Liver (tissue), 3 donors: ENCODE measurements at regions not wholly inside any gene's neighbourhood (a gene's known extent, or its start where the extent isn't known, plus 50 kb on each side); places are given as distances from the start of the nearest gene placed in this dataset.

ENCODE experiments used
- FOXA2 ChIP-seq: IDR thresholded peaks from 2 replicates; pipeline ENCODE4 v1.6.1; 2016; ENCODE audit warnings: antibody characterized with exemption
- GABPA ChIP-seq, 2 donors: IDR thresholded peaks in 1 of 2; conservative IDR thresholded peaks in 1 of 2; 2 replicates each; pipeline ENCODE4 v1.6.1; 2016; ENCODE audit warnings: antibody characterized with exemption in 2 of 2, mild to moderate bottlenecking in 1 of 2, moderate library complexity in 1 of 2
- HNF4A ChIP-seq, 2 donors: conservative IDR thresholded peaks; 2 replicates each; pipeline ENCODE4 v1.6.1; 2016; ENCODE audit warnings: antibody characterized with exemption in 2 of 2, mild to moderate bottlenecking in 2 of 2
- NR2F2 ChIP-seq: IDR thresholded peaks from 2 replicates; pipeline ENCODE4 v1.6.1; 2016; ENCODE audit warnings: antibody characterized with exemption
- RAD21 ChIP-seq, 2 donors: IDR thresholded peaks; 2 replicates each; pipeline ENCODE4 v1.6.1; 2016; ENCODE audit warnings: antibody characterized with exemption in 2 of 2, mild to moderate bottlenecking in 2 of 2
- TAF1 ChIP-seq: conservative IDR thresholded peaks from 2 replicates; pipeline ENCODE4 v1.6.1; 2016; ENCODE audit warnings: antibody characterized with exemption, mild to moderate bottlenecking
- YY1 ChIP-seq: IDR thresholded peaks from 2 replicates; pipeline ENCODE4 v1.6.1; 2016; ENCODE audit warnings: antibody characterized with exemption, mild to moderate bottlenecking
- TF ChIP-seq, protein P1 (sequence below): fragments of 150-350 bp; IDR thresholded peaks from 2 replicates; pipeline ENCODE4 v1.5.1; 2017; ENCODE audit warnings: improper control_type of control experiment, low read depth, low read length; ENCODE audit not compliant: missing input control
- TF ChIP-seq, protein P2 (sequence below): IDR thresholded peaks from 2 replicates; pipeline ENCODE4 v1.6.1; 2016; ENCODE audit warnings: antibody characterized with exemption
- TF ChIP-seq, protein P3 (sequence below): IDR thresholded peaks from 2 replicates; pipeline ENCODE4 v1.6.1; 2016; ENCODE audit warnings: antibody characterized with exemption
- TF ChIP-seq, protein P4 (sequence below): IDR thresholded peaks from 2 replicates; pipeline ENCODE4 v1.6.1; 2016; ENCODE audit warnings: antibody characterized with exemption
- TF ChIP-seq, protein P5 (sequence below): IDR thresholded peaks from 2 replicates; pipeline ENCODE4 v1.6.1; 2016; ENCODE audit warnings: antibody characterized with exemption, mild to moderate bottlenecking
- donor health status: healthy.
- donor health status: healthy.

DNA sequence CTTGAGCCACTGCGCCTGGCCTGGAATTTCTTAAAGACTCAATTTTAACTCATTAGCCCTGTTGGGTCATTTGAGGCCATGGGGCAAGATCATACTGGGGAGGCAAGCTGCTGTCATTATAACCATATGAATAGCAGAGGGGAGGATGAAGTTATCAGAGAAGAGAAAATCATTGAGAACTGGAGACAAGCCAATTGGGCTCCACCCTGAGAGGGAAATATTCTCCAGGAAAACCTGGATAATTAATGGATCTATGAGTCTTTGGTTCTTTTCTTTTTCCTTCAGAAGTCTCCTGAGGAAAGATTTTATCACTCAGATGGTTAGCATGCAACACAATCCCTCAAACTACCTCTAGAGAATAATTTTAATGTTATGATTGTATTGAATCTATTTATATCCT is 569.6 kb upstream of the TUSC1 start:
- TF ChIP-seq, protein P1, sequence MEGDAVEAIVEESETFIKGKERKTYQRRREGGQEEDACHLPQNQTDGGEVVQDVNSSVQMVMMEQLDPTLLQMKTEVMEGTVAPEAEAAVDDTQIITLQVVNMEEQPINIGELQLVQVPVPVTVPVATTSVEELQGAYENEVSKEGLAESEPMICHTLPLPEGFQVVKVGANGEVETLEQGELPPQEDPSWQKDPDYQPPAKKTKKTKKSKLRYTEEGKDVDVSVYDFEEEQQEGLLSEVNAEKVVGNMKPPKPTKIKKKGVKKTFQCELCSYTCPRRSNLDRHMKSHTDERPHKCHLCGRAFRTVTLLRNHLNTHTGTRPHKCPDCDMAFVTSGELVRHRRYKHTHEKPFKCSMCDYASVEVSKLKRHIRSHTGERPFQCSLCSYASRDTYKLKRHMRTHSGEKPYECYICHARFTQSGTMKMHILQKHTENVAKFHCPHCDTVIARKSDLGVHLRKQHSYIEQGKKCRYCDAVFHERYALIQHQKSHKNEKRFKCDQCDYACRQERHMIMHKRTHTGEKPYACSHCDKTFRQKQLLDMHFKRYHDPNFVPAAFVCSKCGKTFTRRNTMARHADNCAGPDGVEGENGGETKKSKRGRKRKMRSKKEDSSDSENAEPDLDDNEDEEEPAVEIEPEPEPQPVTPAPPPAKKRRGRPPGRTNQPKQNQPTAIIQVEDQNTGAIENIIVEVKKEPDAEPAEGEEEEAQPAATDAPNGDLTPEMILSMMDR: no peak
- no peak for TF ChIP-seq TAF1
- TF ChIP-seq, protein P2, sequence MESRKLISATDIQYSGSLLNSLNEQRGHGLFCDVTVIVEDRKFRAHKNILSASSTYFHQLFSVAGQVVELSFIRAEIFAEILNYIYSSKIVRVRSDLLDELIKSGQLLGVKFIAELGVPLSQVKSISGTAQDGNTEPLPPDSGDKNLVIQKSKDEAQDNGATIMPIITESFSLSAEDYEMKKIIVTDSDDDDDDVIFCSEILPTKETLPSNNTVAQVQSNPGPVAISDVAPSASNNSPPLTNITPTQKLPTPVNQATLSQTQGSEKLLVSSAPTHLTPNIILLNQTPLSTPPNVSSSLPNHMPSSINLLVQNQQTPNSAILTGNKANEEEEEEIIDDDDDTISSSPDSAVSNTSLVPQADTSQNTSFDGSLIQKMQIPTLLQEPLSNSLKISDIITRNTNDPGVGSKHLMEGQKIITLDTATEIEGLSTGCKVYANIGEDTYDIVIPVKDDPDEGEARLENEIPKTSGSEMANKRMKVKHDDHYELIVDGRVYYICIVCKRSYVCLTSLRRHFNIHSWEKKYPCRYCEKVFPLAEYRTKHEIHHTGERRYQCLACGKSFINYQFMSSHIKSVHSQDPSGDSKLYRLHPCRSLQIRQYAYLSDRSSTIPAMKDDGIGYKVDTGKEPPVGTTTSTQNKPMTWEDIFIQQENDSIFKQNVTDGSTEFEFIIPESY: no peak
- no peak for TF ChIP-seq YY1
- TF ChIP-seq HNF4A (conservative IDR thresholded peaks at IDR 0.05): no peak
- no peak for TF ChIP-seq RAD21 (IDR thresholded peaks at IDR 0.05)
- TF ChIP-seq, protein P3, sequence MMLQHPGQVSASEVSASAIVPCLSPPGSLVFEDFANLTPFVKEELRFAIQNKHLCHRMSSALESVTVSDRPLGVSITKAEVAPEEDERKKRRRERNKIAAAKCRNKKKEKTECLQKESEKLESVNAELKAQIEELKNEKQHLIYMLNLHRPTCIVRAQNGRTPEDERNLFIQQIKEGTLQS: no peak
- TF ChIP-seq, protein P4, sequence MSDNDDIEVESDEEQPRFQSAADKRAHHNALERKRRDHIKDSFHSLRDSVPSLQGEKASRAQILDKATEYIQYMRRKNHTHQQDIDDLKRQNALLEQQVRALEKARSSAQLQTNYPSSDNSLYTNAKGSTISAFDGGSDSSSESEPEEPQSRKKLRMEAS: no peak
- TF ChIP-seq, protein P5, sequence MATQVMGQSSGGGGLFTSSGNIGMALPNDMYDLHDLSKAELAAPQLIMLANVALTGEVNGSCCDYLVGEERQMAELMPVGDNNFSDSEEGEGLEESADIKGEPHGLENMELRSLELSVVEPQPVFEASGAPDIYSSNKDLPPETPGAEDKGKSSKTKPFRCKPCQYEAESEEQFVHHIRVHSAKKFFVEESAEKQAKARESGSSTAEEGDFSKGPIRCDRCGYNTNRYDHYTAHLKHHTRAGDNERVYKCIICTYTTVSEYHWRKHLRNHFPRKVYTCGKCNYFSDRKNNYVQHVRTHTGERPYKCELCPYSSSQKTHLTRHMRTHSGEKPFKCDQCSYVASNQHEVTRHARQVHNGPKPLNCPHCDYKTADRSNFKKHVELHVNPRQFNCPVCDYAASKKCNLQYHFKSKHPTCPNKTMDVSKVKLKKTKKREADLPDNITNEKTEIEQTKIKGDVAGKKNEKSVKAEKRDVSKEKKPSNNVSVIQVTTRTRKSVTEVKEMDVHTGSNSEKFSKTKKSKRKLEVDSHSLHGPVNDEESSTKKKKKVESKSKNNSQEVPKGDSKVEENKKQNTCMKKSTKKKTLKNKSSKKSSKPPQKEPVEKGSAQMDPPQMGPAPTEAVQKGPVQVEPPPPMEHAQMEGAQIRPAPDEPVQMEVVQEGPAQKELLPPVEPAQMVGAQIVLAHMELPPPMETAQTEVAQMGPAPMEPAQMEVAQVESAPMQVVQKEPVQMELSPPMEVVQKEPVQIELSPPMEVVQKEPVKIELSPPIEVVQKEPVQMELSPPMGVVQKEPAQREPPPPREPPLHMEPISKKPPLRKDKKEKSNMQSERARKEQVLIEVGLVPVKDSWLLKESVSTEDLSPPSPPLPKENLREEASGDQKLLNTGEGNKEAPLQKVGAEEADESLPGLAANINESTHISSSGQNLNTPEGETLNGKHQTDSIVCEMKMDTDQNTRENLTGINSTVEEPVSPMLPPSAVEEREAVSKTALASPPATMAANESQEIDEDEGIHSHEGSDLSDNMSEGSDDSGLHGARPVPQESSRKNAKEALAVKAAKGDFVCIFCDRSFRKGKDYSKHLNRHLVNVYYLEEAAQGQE: no peak
- no peak for TF ChIP-seq FOXA2
- TF ChIP-seq NR2F2: no peak
- TF ChIP-seq GABPA (IDR thresholded peaks at IDR 0.05 in 1 of 2, conservative IDR thresholded peaks at IDR 0.05 in 1 of 2): no peak
